Endothelial cell of umbilical vein (primary cell): ENCODE measurements at regions not wholly inside any gene's neighbourhood (a gene's known extent, or its start where the extent isn't known, plus 50 kb on each side); places are given as distances from the start of the nearest gene placed in this dataset.

Experiments
- BruUV-seq: library from RNA; stranded (reverse); fragments of 400-500 nt; replicated peaks from 2 replicates; lab custom pipeline; 2021; lab: Mats Ljungman, UMichigan
- CTCF ChIA-PET: fragments of 300-600, 350-600 bp; sonication (Branson Sonifier 250); formaldehyde crosslinking; loops from one replicate; lab custom pipeline; 2021; ENCODE audit warnings: antibody characterized with exemption, inconsistent platforms; lab: Charles Lee
- POLR2A ChIA-PET: fragments of 300-600, 350-600 bp; sonication (Branson Sonifier 250); formaldehyde crosslinking; loops from one replicate; lab custom pipeline; 2021; ENCODE audit warnings: antibody characterized with exemption, inconsistent platforms; lab: Charles Lee
- DNase-seq: peaks from one replicate; pipeline ENCODE4 v3.0.0-alpha.2; 2011; ENCODE audit warnings: low read depth, low spot score
- FAIRE-seq: peaks from 2 replicates; lab custom pipeline; 2011; peaks lifted over from hg19 to GRCh38; lab: Jason Lieb, UNC
- H2AFZ ChIP-seq: 2 replicates; pipeline ENCODE4 v1.6.0; 2012; ENCODE audit warnings: low read depth, low read length, control low read depth, inconsistent platforms
- H3K27ac ChIP-seq: 2 replicates; pipeline ENCODE4 v1.5.1; 2011; ENCODE audit warnings: low read depth, mild to moderate bottlenecking, control low read depth, low read length, moderate library complexity; ENCODE audit not compliant: insufficient read depth
- H3K27me3 ChIP-seq, 2 experiments: 2 replicates each; pipeline versions ENCODE4 v1.6.0 to v1.6.1; 2011; ENCODE audit warnings: low read length in 2 of 2, mixed read lengths in 1 of 2; ENCODE audit not compliant: control insufficient read depth in 2 of 2, insufficient read depth in 2 of 2
- H3K36me3 ChIP-seq, 2 experiments: 2 replicates in 1 of 2; 3 replicates in 1 of 2; pipeline ENCODE4 v1.5.1; 2011; ENCODE audit warnings: low read length in 2 of 2, mild to moderate bottlenecking in 1 of 2, moderate library complexity in 1 of 2; ENCODE audit not compliant: control insufficient read depth in 2 of 2, insufficient read depth in 2 of 2; ENCODE audit errors: extremely low read depth in 1 of 2
- H3K4me1 ChIP-seq: 3 replicates; pipeline ENCODE4 v1.5.1; 2011; ENCODE audit warnings: mild to moderate bottlenecking, low read length; ENCODE audit not compliant: control insufficient read depth, insufficient read depth; ENCODE audit errors: extremely low read depth
- H3K4me2 ChIP-seq: 2 replicates; pipeline ENCODE4 v1.6.1; 2011; ENCODE audit warnings: low read length, control low read depth, mixed read lengths; ENCODE audit not compliant: insufficient read depth
- H3K4me3 ChIP-seq, 3 experiments: fragments of 200-600 bp in 1 of 3; sonication (generic), shearing (Covaris generic) in 1 of 3; replicated peaks in 1 of 3; 2 replicates each; pipeline ENCODE4 v1.5.1; 2011 to 2016; ENCODE audit warnings: control low read depth in 3 of 3, low read length in 3 of 3, mild to moderate bottlenecking in 2 of 3, inconsistent platforms in 1 of 3, low read depth in 1 of 3, moderate library complexity in 1 of 3; ENCODE audit not compliant: insufficient read depth in 1 of 3
- H3K79me2 ChIP-seq: 2 replicates; pipeline ENCODE4 v1.6.0; 2012; ENCODE audit warnings: low read length, inconsistent platforms; ENCODE audit not compliant: control insufficient read depth, insufficient read depth
- H3K9ac ChIP-seq: replicated peaks from 2 replicates; pipeline ENCODE3; 2011; ENCODE audit warnings: low read length, control low read depth; ENCODE audit not compliant: insufficient read depth; ENCODE audit errors: extremely low read depth
- H3K9me1 ChIP-seq: replicated peaks from 3 replicates; pipeline ENCODE4 v1.6.0; 2011; ENCODE audit warnings: mild to moderate bottlenecking, low read length; ENCODE audit not compliant: control insufficient read depth, insufficient read depth; ENCODE audit errors: extremely low read depth
- H3K9me3 ChIP-seq: replicated peaks from 2 replicates; pipeline ENCODE4 v1.5.1; 2012; ENCODE audit warnings: low read length, inconsistent platforms; ENCODE audit not compliant: control insufficient read depth, insufficient read depth
- H4K20me1 ChIP-seq: replicated peaks from 2 replicates; pipeline ENCODE3; 2011; ENCODE audit warnings: mild to moderate bottlenecking, low read length; ENCODE audit not compliant: control insufficient read depth, insufficient read depth; ENCODE audit errors: extremely low read depth
- EZH2 ChIP-seq: IDR thresholded peaks from 2 replicates; pipeline ENCODE4 v1.6.1; 2012; ENCODE audit warnings: borderline replicate concordance, low read depth, mild to moderate bottlenecking, moderate library complexity, low read length, inconsistent platforms; ENCODE audit not compliant: severe bottlenecking
- FOS ChIP-seq: IDR thresholded peaks from 2 replicates; pipeline ENCODE4 v1.6.1; 2011; ENCODE audit warnings: mild to moderate bottlenecking, low read length, moderate library complexity, borderline replicate concordance; ENCODE audit not compliant: insufficient read depth
- GATA2 ChIP-seq: IDR thresholded peaks from 2 replicates; pipeline ENCODE4 v1.7.0; 2011; ENCODE audit warnings: low read depth, mild to moderate bottlenecking, moderate library complexity, mixed read lengths, low read length; ENCODE audit not compliant: insufficient read length, insufficient read depth
- JUN ChIP-seq: IDR thresholded peaks from 2 replicates; pipeline ENCODE4 v1.6.1; 2011; ENCODE audit warnings: borderline replicate concordance, low read depth; ENCODE audit not compliant: insufficient read length, insufficient read depth
- MYC ChIP-seq: IDR thresholded peaks from one replicate; pipeline ENCODE4 v1.6.1; 2011; ENCODE audit warnings: mild to moderate bottlenecking, low read depth, low read length
- POLR2A ChIP-seq: IDR thresholded peaks from 2 replicates; pipeline ENCODE4 v1.6.1; 2012; ENCODE audit warnings: low read depth, mild to moderate bottlenecking, control low read depth, low read length
- POLR2AphosphoS5 ChIP-seq: IDR thresholded peaks from 2 replicates; pipeline ENCODE4 v1.6.1; 2012; ENCODE audit warnings: low read depth, mild to moderate bottlenecking, control low read depth, low read length, moderate library complexity; ENCODE audit not compliant: insufficient read depth
- dilution Hi-C: fragments of 300-500 bp; cut with MboI; formaldehyde crosslinking; loops from one replicate; pipeline ENCODE4 v1.15.0; 2019; ENCODE audit warnings: low sequenced_read_pairs; ENCODE audit not compliant: extremely low pct_ligation_motif_present
- intact Hi-C: fragments of 100-400 bp; cut with micrococcal nuclease; formaldehyde crosslinking; loops from one replicate; pipeline ENCODE4 v1.10.0; 2022
- TF ChIP-seq, protein P1 (sequence below): IDR thresholded peaks from 2 replicates; pipeline ENCODE4 v1.6.1; 2011; ENCODE audit not compliant: insufficient read depth, insufficient read length
- TF ChIP-seq, protein P2 (sequence below), 2 donors: IDR thresholded peaks; 1 replicate in 1 of 2; 2 replicates in 1 of 2; pipeline ENCODE4 v1.5.1; 2011; ENCODE audit warnings: low read length in 2 of 2, mild to moderate bottlenecking in 2 of 2, moderate library complexity in 2 of 2, control low read depth in 1 of 2, inconsistent platforms in 1 of 2, low read depth in 1 of 2; ENCODE audit not compliant: insufficient read depth in 1 of 2; ENCODE audit errors: extremely low read depth in 1 of 2

DNA sequence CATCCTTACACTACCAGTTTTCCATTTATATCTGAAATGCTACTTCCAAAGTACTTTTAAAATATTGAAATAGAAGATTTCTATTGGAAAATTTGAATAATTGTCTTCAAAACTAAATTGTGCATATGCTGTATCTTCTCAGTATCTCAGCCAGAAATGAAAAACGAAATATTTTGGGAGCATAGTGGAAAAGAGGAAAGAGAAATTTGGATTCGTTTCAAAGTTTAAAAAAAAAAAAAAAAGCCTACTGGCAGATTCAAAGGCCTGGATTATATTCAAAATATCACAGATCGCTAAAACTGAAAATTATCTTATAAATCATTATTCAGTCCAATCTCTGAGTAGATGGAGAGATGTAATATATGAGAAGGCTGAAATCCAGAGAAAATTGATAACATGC is 440.7 kb downstream of the TAF11L14 start:
- POLR2A ChIA-PET: no interaction called here
- H3K79me2 ChIP-seq: no peaks in the 10 kb centered on the region
- no peaks in the 10 kb centered on the region for H4K20me1 ChIP-seq
- no peaks in the 10 kb centered on the region for H3K9me1 ChIP-seq
- no peak overlapping the region for H2AFZ ChIP-seq
- CTCF ChIA-PET: no interaction called here
- no peaks in the 10 kb centered on the region for H3K36me3 ChIP-seq
- no peak for TF ChIP-seq FOS
- no peak for TF ChIP-seq GATA2
- TF ChIP-seq, protein P1, sequence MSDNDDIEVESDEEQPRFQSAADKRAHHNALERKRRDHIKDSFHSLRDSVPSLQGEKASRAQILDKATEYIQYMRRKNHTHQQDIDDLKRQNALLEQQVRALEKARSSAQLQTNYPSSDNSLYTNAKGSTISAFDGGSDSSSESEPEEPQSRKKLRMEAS: no peak
- no peak for TF ChIP-seq POLR2AphosphoS5
- no peak for TF ChIP-seq EZH2
- no peak for TF ChIP-seq MYC
- TF ChIP-seq POLR2A: no peak
- TF ChIP-seq, protein P2, sequence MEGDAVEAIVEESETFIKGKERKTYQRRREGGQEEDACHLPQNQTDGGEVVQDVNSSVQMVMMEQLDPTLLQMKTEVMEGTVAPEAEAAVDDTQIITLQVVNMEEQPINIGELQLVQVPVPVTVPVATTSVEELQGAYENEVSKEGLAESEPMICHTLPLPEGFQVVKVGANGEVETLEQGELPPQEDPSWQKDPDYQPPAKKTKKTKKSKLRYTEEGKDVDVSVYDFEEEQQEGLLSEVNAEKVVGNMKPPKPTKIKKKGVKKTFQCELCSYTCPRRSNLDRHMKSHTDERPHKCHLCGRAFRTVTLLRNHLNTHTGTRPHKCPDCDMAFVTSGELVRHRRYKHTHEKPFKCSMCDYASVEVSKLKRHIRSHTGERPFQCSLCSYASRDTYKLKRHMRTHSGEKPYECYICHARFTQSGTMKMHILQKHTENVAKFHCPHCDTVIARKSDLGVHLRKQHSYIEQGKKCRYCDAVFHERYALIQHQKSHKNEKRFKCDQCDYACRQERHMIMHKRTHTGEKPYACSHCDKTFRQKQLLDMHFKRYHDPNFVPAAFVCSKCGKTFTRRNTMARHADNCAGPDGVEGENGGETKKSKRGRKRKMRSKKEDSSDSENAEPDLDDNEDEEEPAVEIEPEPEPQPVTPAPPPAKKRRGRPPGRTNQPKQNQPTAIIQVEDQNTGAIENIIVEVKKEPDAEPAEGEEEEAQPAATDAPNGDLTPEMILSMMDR (IDR thresholded peaks at IDR 0.05; ENCODE audit: extremely low read depth in 1 of 2, insufficient read depth in 1 of 2, low read depth in 1 of 2, low read length in 2 of 2): no peak
- no peak for TF ChIP-seq JUN
- no peaks in the 10 kb centered on the region for H3K27me3 ChIP-seq
- no peak overlapping the region for H3K4me3 ChIP-seq
- dilution Hi-C loops (no loop called here), intact Hi-C loops (no loop called here)
- DNase-seq (no peak), FAIRE-seq (no peak)
- no peak overlapping the region for H3K4me2 ChIP-seq
- no peaks in the 10 kb centered on the region for H3K9me3 ChIP-seq
- H3K27ac ChIP-seq: no peak overlapping the region
- H3K9ac ChIP-seq: no peak overlapping the region
- BruUV-seq: no TSS peak
- H3K4me1 ChIP-seq: no peaks in the 10 kb centered on the region
